SW 1271 (cell line): ENCODE measurements at regions not wholly inside any gene's neighbourhood (a gene's known extent, or its start where the extent isn't known, plus 50 kb on each side); places are given as distances from the start of the nearest gene placed in this dataset.
"Not testable (repeated sequence)": the region's sequence is repeated elsewhere in the genome, so short reads cannot be mapped to it uniquely, and the experiment has no call there.

Source experiments
- DNase-seq, 2 experiments: peaks; one replicate each; lab custom pipeline; 2025; lab: John Stamatoyannopoulos, UW

- DNase-seq, result no peak
These were observed 311.8 kb upstream of the CLEC14A start for GRCh38 chr14:38567703-38568102.

- DNase-seq, result no peak
These were observed 305.8 kb upstream of the CLEC14A start for GRCh38 chr14:38561657-38562056.

DNA sequence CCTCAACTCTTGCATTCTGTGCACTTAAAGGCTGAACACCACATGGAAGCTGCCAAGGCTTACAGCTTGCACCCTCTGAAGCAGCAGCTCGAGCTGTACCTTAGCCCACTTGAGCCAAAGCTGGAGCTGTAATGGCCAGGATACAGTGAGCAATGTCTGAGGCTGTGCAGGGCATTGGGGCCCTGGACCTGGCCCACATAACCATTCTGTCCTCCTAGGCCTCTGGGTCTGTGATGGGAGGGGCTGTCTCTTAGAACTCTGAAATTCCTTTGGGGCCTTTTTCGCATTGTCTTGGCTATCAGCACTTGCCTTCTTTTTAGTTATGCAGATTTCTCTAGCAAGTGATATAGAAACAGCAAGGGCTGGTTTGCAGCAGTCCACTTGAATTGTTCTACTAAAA is 303.8 kb upstream of the CLEC14A start:
- DNase-seq, result no peak

DNA sequence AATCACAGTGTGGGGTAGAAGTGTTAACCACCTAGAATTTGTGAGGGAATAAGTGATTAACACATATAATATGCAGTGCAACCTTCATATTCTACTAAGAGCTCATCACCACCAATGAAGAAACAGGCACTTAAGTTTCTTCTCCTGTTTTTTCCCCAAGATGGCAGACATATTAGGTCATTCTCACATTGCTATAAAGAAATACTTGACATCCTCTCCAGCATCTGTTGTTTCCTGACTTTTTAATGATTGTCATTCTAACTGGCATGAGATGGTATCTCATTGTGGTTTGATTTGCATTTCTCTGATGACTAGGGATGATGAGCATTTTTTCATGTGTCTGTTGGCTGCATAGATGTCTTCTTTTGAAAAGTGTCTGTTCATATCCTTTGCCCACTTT is 301.5 kb upstream of the CLEC14A start:
- not testable (repeated sequence) for DNase-seq

GRCh38 chr14:38556252-38556651 is 300.4 kb upstream of the CLEC14A start:
- no peak for DNase-seq

GRCh38 chr14:38554026-38554425 is 298.1 kb upstream of the CLEC14A start:
- no peak for DNase-seq

- no peak for DNase-seq
These were observed 297.7 kb upstream of the CLEC14A start for GRCh38 chr14:38553586-38553985.

- DNase-seq, result no peak
These were observed 293.7 kb upstream of the CLEC14A start for GRCh38 chr14:38549564-38549963.

- no peak for DNase-seq
These were observed 292.1 kb upstream of the CLEC14A start for GRCh38 chr14:38547961-38548490.

- DNase-seq, result no peak
These were observed 291.1 kb upstream of the CLEC14A start for GRCh38 chr14:38546932-38547551.

- DNase-seq, result no peak
These were observed 288.9 kb upstream of the CLEC14A start for GRCh38 chr14:38544776-38545175.

- DNase-seq, result not testable (repeated sequence)
These were observed 288.0 kb upstream of the CLEC14A start for GRCh38 chr14:38543851-38544250.

GRCh38 chr14:38538053-38538452 is 282.2 kb upstream of the CLEC14A start:
- not testable (repeated sequence) for DNase-seq

GRCh38 chr14:38536376-38537038 is 280.6 kb upstream of the CLEC14A start:
- DNase-seq, result no peak

- DNase-seq, result no peak
These were observed 272.7 kb upstream of the CLEC14A start for GRCh38 chr14:38528582-38528981.

- DNase-seq, result no peak
These were observed 271.6 kb upstream of the CLEC14A start for GRCh38 chr14:38527502-38527878.

DNA sequence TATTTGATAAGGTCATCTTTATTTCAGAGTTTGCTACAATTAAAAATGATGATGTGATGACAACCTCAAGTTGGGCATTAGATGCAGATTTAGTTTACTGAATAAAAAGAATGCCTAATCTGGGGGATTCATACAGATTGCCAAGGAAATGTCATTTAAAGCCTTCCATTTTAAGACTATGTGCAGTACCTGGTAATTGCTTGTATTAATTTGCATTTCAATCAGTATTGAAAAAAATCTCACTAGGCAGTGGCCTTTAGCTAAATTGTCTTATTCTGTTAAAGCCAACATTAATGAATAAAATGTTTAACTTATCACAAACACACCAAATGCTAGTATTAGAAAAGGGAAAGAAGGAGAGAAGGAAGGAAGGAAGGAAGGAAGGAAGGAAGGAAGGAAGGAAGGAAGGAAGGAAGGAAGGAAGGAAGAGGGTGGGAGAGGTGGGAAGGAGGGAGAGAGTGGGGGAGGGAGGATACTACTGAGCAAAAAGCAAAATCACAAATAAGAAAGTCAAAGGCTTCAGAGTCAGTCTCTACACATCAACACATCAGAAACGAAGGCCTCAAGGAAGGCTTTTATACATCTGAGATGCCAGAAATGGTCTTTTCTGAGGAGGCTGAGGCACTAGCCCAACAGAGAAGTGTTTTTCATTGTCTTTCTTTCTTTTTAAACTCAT is 271.1 kb upstream of the CLEC14A start:
- DNase-seq, result no peak

- no peak for DNase-seq
These were observed 269.0 kb upstream of the CLEC14A start for GRCh38 chr14:38524636-38525509.

GRCh38 chr14:38522724-38523123 is 266.8 kb upstream of the CLEC14A start:
- no peak for DNase-seq

- DNase-seq, result no peak
These were observed 265.7 kb upstream of the CLEC14A start for GRCh38 chr14:38521591-38521990.

- no peak for DNase-seq
These were observed 261.5 kb upstream of the CLEC14A start for GRCh38 chr14:38517426-38517825.

GRCh38 chr14:38512236-38512635 is 256.3 kb upstream of the CLEC14A start:
- no peak for DNase-seq
